ENCODE measurements at regions not wholly inside any gene's neighbourhood (a gene's known extent, or its start where the extent isn't known, plus 50 kb on each side); places are given as distances from the start of the nearest gene placed in this dataset.

DNA sequence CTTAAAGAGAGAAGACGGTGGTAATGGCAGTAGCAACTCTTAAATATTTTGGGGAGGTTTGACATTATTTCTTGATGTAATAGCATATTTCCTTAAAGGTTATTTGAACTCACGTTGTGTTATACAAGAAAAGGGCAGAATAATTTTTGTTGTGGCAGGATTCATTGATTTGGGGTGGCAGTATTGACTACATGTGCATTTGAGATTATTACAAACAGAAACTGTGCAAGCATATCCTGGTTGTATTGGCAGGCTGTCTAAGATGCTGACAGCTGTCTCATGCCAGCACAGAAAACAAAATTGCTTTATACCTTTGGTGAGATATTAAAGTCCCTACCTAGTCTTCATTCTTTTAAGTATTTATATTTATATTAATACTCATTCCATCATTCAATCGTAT, 300.7 kb upstream of the MAGEC2 start:
- Mint-ChIP-seq H3K27me3 (ENCODE audit: unreplicated experiment) (no peaks in the 10 kb centered on the region), H3K9me3 (ENCODE audit: unreplicated experiment) (no peaks in the 10 kb centered on the region), H3K36me3 (ENCODE audit: unreplicated experiment) (no peaks in the 10 kb centered on the region), H3K4me3 (ENCODE audit: unreplicated experiment) (no peak overlapping the region), H3K27ac (ENCODE audit: unreplicated experiment) (no peak overlapping the region), H3K4me1 (ENCODE audit: low read depth, unreplicated experiment) (no peaks in the 10 kb centered on the region)
- no peak for DNase-seq
- TF ChIP-seq, protein P1, sequence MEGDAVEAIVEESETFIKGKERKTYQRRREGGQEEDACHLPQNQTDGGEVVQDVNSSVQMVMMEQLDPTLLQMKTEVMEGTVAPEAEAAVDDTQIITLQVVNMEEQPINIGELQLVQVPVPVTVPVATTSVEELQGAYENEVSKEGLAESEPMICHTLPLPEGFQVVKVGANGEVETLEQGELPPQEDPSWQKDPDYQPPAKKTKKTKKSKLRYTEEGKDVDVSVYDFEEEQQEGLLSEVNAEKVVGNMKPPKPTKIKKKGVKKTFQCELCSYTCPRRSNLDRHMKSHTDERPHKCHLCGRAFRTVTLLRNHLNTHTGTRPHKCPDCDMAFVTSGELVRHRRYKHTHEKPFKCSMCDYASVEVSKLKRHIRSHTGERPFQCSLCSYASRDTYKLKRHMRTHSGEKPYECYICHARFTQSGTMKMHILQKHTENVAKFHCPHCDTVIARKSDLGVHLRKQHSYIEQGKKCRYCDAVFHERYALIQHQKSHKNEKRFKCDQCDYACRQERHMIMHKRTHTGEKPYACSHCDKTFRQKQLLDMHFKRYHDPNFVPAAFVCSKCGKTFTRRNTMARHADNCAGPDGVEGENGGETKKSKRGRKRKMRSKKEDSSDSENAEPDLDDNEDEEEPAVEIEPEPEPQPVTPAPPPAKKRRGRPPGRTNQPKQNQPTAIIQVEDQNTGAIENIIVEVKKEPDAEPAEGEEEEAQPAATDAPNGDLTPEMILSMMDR (IDR thresholded peaks at IDR 0.05; ENCODE audit: partially characterized antibody, unreplicated experiment), result no peak

DNA sequence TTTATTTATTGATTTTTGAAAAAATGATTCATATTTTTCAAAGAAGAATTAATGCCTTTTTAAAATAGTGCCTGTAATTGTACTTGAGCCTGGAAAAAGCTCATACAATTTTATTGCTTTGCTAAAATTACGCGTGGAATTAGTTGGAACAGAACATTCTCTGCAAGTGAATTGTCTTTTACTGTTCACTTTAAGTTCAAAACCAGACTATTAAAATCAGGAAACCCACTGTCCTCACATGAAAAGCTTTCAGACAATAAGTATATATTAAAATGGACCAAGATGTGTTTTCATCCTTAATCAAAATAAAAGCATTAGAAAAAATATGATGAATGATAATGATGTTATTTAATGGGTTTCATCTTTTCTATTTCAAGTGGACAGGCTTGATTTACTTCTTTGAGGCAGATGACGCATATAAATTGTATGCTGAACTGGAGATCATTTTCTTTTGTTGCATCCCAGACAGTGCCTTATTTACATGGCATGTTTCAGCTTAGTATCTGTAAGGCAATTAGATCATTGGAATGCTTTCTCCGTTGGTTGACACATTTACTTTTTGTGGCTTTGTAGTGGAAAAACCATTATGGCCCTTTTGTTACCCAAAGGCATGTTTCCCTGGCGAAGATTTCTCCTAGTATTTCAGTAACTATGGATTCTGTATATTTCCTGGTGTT, 299.0 kb upstream of the MAGEC2 start:
- H3K9me3 Mint-ChIP-seq (ENCODE audit: unreplicated experiment), result no peaks in the 10 kb centered on the region
- H3K27me3 Mint-ChIP-seq (ENCODE audit: unreplicated experiment), result no peaks in the 10 kb centered on the region
- no peak overlapping the region for H3K4me3 Mint-ChIP-seq (ENCODE audit: unreplicated experiment)
- no peaks in the 10 kb centered on the region for H3K36me3 Mint-ChIP-seq (ENCODE audit: unreplicated experiment)
- H3K4me1 Mint-ChIP-seq (ENCODE audit: low read depth, unreplicated experiment), result no peaks in the 10 kb centered on the region
- DNase-seq, result no peak
- TF ChIP-seq, protein P1 (IDR thresholded peaks at IDR 0.05; ENCODE audit: partially characterized antibody, unreplicated experiment), result no peak
- no peak overlapping the region for H3K27ac Mint-ChIP-seq (ENCODE audit: unreplicated experiment)

DNA sequence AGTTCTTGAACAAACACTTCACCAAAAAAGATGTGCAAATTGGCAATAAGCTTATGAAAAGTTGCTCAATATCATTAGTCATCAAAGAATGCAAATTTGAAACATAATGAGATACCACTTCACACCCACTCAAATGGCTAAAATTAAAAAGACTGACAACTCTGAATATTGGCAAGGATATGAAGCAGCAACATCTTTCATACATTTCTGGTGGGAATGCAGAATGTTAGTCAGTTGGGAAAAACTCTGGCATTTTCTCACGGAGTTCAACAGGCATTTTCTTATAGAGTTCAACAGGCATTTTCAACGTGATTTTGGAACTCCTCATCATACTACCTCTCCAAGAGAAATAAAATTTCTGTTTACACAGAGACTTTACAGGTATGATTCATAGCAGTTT, 297.4 kb upstream of the MAGEC2 start:
- Mint-ChIP-seq H3K27ac (ENCODE audit: unreplicated experiment) (no peak overlapping the region), H3K4me1 (ENCODE audit: low read depth, unreplicated experiment) (no peaks in the 10 kb centered on the region), H3K4me3 (ENCODE audit: unreplicated experiment) (no peak overlapping the region), H3K36me3 (ENCODE audit: unreplicated experiment) (no peaks in the 10 kb centered on the region), H3K27me3 (ENCODE audit: unreplicated experiment) (no peaks in the 10 kb centered on the region), H3K9me3 (ENCODE audit: unreplicated experiment) (no peaks in the 10 kb centered on the region)
- no peak for DNase-seq
- TF ChIP-seq, protein P1 (IDR thresholded peaks at IDR 0.05; ENCODE audit: partially characterized antibody, unreplicated experiment), result no peak

DNA sequence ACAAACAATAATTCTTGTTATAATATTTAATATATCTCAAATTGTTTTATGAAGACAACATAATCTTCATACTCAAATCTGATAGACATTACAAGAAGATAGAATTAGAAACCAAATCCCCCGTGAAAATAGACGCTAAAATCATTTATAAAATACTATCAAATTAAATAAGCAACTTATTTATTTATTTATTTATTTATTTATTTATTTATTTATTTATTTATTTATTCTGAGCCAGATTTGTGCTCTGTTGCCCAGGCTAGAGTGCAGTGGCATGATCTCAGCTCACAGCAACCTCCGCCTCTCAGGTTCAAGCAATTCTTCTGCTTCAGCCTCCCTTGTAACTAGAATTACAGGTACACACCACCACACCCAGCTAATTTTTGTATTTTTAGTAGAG, 294.9 kb upstream of the MAGEC2 start:
- Mint-ChIP-seq H3K36me3 (ENCODE audit: unreplicated experiment) (no peaks in the 10 kb centered on the region), H3K9me3 (ENCODE audit: unreplicated experiment) (no peaks in the 10 kb centered on the region), H3K27me3 (ENCODE audit: unreplicated experiment) (no peaks in the 10 kb centered on the region), H3K4me1 (ENCODE audit: low read depth, unreplicated experiment) (no peaks in the 10 kb centered on the region), H3K4me3 (ENCODE audit: unreplicated experiment) (no peak overlapping the region), H3K27ac (ENCODE audit: unreplicated experiment) (no peak overlapping the region)
- no peak for DNase-seq
- TF ChIP-seq, protein P1 (IDR thresholded peaks at IDR 0.05; ENCODE audit: partially characterized antibody, unreplicated experiment), result no peak

DNA sequence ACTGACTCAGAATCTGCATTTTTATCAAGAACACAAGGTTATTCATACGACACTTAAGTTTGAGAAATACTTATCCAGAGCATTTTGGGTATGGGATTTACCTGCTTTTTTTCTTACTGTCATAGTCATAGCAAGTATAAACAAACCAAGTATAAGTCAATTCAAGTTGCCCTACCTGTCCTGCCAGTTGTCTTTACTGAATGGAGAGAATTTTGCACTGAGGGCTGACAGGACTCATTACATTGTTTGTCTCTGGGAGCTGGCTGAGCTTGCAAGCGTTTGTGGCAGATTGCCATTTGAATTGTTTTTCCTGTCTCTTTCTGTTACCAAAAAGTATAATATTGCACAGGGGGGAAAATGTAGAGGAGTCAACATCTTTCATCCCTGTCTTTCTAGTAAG, 278.9 kb upstream of the MAGEC2 start:
- Mint-ChIP-seq H3K4me1 (ENCODE audit: low read depth, unreplicated experiment) (no peaks in the 10 kb centered on the region), H3K27me3 (ENCODE audit: unreplicated experiment) (no peaks in the 10 kb centered on the region), H3K27ac (ENCODE audit: unreplicated experiment) (no peak overlapping the region), H3K4me3 (ENCODE audit: unreplicated experiment) (no peak overlapping the region), H3K9me3 (ENCODE audit: unreplicated experiment) (no peaks in the 10 kb centered on the region), H3K36me3 (ENCODE audit: unreplicated experiment) (no peaks in the 10 kb centered on the region)
- TF ChIP-seq, protein P1 (IDR thresholded peaks at IDR 0.05; ENCODE audit: partially characterized antibody, unreplicated experiment), result no peak
- no peak for DNase-seq
